Fibroblast of gingiva (primary cell): ENCODE measurements at regions not wholly inside any gene's neighbourhood (a gene's known extent, or its start where the extent isn't known, plus 50 kb on each side); places are given as distances from the start of the nearest gene placed in this dataset.

ENCODE experiments used
- DNase-seq: peaks from one replicate; pipeline ENCODE4 v3.0.0-alpha.2; 2011; ENCODE audit warnings: low read depth

DNA sequence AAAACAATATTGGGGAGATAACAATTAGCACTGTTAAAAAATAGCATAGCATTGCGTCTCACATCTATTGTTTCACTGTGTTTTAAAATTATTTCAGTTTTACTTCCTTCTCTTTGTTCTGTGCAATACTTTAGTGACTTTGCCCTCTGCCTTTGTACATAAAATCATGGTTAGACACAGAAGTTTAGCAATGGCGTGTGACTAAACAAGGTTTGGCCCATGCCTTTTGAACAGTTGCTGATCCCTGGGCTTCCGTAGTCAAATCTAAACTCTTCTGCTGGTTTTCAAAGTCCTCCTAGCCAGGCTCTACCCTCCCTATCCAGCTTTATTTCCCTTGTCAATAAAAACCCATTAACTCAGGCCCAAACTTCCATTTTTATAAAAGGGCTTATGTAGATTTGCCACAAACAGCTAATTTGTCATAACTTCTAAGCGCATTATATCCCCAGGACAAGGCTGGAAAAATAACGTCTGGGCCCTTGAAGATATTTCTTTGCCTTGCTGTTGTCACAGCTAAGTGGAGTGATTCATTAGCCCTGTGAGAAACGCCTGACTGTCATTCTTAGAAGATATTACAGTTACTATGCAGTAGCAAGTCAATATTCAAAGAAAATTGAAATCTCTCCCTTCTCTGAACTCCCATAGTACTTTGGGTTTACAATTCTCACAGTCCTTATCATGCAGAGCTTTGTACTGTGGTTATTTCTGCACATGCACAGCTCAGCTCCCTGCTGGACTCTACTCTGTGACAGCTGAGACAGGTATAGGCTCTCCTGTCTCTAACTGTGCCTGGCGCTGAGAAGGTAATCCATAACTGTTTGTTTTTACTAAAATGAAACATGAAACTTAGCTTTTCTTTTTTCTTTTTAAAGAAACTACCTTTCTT, 123.4 kb upstream of the SLC24A5 start:
- no peak for DNase-seq

DNA sequence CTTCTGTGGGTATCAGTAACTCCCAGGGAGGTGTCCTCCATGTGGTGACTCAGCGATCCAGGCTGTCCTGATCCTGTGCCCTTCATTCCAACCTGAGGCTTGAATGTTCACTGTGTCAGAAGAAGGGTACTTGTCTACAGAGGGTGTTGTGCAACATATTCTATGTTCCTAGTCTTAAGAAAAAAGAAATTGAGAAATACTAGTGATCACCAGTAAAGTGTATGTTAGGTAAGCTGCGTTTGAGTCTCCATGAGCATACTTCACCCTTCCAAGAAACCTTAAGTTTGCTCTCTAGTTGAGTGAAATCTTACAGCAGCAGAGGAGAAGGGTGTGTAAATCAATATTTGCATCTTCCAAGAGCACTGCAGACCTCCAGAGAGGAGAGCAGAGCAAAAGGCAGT, 122.2 kb upstream of the SLC24A5 start:
- DNase-seq, result no peak

DNA sequence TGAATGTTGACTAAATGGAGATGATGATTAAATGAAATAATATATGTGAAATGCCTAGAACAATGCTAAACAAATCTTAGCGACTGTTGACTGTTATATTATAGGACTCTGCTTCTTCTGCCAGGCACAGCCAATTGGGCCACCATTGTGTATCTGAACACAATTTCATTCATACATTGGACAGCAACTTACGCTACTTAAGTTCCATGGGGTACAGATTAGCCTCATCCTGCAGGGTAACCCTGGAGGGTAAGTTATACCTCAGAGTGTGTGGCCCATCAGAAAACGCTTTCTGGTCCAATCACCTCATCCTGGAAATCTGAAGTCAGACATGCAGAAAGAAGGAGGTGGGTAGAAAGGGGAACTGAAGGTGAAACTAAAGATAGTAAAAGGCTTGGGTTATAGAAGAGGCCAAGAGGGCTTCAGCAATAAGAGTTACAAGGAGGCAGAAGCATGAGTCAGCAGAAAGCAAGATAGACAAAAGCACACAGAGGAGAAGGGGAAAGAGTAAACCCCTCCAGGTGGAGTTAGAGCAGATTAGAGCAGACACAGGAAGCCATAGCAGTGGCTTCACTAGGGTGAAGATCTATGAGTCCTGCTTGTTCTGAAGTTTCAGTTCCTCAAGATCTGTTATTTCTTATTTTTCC, 119.3 kb upstream of the SLC24A5 start:
- DNase-seq, result no peak

DNA sequence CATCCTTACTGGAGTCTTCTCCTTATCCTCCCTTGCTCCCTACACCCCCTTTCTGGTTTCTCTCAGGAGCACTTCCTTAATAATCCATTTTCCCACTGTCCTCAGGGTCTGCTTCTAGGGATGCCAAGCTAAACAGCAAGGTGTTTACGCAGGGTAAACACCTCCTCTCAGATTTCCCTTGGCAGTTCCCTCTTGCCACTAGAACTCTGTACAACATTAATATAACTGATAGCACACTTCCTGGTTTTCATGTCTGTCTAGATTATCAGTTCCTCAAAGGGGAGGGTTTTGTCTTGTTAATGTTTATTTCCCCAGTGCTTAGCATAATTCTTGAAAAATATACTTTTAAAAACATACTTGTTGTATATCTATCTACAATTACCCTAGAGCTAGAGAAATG, 118.0 kb upstream of the SLC24A5 start:
- DNase-seq, result no peak

DNA sequence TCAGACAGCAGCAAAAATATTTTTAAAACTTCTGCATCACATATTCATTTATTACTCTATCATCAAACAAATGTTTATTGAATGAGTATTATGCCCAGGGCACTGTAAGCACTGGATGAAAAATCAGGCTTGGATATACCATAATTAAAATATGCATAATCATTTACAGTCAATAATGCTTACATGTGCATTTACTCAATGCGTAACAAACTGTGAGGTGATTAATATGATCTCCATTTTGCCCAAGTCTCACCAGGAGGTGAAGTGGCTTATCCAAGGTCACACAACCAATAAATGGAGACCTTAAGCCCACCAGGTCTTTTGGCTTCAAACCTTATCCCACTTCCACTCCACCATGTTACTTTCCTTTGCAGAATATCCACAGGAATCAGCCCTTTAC, 117.3 kb upstream of the SLC24A5 start:
- DNase-seq, result no peak

DNA sequence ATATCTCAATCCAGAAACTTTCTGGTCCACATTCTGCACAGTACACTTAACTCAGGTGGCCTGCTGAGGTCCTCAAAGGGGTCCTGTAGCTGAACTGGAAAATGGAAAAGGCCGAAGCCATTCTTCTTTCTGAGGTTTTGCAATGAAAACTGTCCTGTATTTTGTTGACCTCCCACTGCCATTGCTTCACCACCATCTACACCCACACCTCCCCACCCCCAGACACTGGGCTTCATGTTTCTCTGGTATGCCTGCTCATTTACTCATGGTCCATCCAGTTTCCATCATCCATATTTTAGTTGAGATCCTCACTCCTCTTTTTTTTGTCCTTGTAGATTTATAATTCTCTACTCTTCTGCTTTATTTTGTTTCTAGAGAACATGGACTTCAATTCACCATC, 115.7 kb upstream of the SLC24A5 start:
- no peak for DNase-seq

DNA sequence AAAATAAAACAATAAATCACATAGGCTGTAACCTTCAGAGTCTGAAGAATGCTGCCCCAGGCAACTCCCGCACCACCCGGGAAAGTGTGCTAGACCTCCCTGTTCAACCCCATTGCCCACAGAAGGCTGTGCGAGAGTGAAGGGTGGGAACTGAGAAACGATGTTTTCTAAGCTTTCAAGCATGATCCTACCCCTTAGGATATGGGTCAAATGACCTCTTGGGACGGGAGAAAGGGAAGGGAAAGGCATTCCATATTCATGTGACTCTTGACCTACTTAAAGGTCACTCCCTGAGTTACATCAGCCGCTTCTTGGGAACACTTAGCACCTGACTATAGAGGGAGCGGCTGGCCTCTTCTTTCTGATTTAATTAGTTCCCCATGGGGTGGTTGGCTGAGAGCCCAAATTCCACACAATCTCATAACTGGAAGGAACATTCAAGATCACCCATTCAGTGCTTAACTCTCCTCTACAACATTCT, 114.7 kb upstream of the SLC24A5 start:
- peak; percentile 23 for DNase-seq

DNA sequence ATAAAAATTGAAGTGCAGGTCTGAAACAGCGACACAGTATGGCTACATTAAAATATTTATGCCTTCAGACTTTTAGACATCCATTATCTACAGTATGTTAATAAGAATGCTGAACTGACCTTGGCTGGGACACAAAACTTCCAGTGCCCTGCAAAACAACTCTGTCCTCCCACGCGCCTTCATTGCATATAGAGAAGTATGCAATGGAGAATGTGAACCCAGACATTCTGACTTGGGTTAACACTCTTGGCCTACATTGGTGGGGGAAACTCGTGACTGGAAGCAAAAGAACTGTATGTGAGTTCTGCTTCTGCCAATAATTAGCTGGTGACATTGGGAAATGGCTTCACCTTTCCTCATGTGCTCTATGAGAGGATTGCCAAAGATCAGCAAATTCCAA, 110.5 kb upstream of the SLC24A5 start:
- DNase-seq, result no peak

DNA sequence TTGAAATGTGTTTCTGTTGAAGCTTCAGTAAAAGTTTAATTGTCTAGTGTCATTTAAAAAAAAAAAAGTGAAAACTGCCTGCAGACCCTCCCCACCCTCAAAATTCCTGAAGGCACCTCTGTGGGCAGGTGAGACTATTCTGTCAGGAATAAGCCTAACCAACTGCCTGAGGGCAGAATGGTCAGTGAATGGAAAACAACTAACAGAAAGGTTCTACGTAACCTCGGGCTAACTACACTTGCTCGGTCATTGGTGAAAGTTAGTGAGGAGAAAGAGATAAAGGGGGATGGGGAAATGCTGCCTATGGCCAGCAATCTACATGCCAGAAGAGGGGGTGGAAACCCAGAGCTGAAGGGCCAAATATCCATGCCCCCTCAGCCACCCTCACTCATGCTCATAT, 108.6 kb upstream of the SLC24A5 start:
- no peak for DNase-seq

DNA sequence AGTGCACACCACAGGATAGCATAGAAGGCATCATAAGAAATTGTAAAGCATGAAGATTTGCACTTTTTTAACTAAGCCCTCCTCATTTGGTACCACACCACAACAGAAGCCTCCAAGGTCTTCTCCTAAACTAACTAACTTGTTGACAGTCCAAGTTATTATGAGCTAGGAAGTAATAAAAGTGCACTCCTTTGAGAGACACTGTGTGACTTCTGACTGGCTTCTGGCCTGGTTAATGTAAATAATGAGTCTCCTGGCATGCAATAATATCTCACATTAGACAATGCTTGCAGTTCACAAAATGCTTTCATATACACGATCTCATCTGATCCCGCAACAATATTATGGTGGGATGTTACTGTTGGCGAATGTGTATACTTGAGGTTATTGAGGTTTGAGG, 103.9 kb upstream of the SLC24A5 start:
- DNase-seq, result no peak

DNA sequence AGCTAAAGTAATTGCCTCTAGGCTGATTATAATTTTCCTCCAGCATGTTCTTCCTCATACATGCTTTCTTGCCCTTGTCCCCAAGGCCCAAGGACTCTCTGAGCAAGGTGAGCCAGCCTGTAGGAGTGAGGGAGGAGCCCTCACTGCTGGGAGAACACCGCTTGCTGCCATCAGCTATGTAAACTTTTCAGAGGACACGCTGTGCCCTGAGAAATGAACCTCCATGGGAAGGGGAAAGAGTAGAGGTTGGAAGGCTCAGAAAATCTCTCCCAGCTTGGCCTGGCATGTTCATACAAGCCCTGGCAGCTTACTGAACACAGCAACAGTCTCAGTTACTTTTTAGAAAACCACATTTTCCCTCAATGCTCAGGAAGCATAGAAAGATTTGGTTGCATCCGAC, 103.0 kb upstream of the SLC24A5 start:
- DNase-seq, result no peak

DNA sequence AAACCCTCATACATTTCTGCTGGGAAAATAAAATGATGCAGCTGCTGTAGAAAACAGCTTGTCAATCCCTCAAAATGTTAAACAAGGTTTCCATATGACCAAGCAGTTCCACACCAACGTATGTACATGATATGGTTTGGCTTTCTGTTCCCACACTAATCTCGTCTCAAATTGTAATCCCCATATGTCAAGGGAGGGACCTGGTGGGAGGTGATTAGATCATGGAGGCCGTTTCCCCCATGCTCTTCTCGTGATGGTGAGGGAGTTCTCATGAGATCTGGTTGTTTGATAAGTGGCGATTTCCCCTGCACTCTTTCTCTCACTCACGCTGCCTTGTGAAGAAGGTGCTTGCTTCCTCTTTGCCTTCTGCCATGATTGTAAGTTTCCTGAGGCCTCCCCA, 100.6 kb upstream of the SLC24A5 start:
- DNase-seq, result no peak

DNA sequence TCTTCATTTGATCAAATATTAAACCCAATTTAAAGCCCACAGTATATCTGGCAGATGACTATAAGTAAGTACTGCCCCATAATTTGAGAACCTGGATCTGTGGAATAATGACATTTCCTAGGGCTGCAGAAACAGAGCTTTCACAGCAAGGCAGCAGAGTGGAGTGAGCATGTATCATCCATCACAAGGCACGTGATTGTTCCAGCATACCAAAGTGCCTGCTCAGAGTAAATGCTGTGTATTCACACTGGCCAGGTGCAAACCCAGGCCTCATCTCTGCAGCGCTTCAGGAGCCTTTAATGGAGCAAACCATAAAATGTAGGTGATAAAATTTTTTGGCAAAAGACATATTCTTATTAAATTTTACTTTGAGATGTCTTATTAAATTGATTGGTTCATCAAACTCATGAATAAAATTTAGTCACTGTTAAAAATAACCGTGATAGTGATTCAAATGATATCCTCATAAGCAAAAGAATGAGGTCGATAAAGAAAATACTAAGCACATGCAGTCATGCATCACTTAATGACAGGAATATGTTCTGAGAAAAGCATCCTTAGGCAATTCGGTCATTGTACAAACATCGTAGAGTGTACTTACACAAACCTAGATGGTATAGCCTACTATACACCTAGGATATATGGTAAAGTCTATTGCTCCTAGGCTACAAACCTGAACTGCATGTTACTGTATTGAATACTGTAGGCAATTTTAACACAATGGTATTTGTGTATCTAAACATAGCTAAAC, 99.3 kb upstream of the SLC24A5 start:
- DNase-seq, result no peak

DNA sequence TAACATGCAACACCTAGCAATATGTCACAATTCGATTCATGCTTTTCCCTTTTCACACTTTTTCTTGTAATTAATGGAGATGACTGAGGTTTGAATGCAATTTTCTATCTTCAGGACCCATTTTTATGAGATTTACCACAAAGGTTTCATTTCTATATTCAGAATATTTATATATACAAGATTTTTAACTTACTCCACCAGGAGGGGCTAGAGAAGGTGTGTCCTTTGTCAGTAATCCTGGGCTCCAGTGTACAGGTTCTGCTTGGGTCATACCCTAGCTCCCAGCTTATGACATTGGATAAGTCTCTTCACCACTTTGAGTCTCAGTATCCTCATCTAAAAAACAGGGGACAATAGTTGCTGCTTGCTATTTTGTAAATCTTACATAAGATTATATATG, 95.7 kb upstream of the SLC24A5 start:
- DNase-seq, result no peak

DNA sequence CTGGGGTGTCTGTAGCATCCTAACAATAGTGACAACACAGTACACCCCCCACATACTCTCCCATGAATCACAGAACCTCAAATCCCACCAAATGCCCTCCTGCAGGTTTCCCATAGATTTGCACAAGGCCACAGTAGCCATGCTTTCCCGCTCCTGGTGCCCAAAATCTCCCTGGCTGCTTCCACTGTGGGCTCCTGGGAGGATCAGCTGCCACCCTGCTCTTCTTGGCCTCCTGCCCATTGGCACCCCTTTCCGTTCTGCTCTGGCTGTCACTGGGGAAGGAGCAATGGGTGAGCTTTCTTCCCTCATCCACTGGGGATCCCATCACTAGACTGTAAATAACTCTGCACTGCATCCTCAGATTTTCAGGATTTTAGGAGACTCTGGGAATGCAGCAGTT, 92.1 kb upstream of the SLC24A5 start:
- DNase-seq, result no peak

DNA sequence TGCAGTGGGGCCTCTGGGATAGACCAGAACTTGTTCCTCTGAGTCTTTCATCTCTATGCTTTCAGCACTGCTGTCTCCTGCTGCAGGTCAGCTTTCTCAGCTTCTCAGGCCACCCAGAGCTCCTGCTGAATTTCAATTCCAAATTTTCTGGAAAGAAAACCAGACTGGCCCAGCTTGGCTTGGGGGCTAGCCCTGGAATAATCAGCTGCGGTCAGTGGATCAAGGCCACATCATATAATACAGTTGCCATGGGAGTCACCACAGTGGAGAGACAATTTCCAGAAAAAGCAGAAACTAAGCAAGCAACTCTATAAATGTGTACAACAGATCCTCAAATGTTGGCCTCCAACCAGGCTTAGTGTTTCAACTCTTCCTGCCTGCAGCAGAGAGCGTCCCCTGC, 91.1 kb upstream of the SLC24A5 start:
- no peak for DNase-seq

DNA sequence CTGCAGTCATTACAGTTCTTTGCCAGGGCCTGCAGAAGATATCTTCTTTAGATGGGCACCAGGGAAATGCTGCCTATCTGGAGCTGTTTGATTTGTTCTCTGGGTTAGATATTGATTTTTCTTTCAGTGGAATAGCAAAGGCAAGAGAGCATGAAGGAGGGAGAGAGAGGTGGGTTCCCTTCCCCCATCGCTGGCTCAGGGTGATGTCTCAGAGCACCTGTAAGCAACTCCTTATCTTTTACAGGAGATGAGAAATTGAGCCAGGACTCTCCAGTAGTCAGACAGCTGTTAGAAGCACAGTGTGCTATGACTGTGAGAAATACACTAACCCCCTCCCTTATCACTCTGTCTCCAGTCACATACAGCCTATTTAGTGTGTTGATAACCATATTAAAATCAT, 89.3 kb upstream of the SLC24A5 start:
- DNase-seq, result no peak

DNA sequence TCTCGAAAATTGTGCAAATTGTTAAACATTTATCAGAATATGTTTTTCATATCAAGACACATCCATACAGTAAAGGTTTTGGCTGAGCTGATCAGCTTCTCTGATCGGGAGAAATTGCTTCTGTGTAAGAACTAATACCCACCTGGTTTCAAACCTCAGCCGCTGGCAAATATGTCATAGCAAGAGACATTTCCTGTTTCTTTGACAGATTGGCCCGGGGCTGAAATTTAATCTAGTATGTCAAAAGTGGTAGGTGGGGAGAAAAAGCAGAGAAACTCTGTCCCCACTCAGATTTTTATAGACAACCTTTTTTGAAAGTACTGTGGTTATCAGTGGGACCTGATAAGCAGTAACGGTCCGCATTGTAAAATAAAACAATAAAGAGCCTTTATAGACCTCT, 88.8 kb upstream of the SLC24A5 start:
- no peak for DNase-seq

DNA sequence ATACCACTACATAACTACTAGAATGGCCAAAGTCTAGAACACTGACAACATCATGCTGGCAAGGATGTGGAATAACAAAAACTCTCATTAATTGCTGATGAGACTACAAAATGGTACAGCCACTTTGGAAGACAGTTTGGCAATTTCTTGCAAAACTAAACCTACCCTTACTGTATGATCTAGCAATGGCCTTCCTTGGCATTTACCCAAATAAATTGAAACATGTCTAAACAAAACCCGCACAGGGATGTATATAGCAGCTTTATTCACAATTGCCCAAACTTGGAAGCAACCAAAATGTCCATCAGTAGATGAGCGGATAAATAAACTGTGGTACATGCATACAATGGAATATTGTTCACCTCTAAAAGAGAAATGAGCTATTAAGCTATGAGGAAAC, 87.9 kb upstream of the SLC24A5 start:
- DNase-seq, result no peak

DNA sequence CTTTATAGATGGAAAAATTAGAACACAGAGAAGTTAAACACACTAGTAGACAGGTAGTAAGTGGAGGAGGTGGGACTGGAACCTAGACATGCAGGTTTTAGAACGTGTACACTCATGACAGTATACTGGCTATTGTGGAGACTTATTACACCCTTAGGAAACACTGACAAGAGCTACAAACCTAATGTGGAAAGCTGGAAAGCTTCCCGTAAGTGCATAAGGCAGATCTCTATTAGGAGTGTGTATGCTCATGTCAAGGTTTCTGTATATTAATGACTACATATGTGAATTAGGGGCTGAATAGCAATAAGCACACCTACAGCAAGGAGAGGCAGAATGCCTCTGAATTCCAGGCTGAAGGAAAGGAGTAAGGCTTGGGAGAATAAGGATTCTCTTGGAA, 82.6 kb upstream of the SLC24A5 start:
- DNase-seq, result no peak

DNA sequence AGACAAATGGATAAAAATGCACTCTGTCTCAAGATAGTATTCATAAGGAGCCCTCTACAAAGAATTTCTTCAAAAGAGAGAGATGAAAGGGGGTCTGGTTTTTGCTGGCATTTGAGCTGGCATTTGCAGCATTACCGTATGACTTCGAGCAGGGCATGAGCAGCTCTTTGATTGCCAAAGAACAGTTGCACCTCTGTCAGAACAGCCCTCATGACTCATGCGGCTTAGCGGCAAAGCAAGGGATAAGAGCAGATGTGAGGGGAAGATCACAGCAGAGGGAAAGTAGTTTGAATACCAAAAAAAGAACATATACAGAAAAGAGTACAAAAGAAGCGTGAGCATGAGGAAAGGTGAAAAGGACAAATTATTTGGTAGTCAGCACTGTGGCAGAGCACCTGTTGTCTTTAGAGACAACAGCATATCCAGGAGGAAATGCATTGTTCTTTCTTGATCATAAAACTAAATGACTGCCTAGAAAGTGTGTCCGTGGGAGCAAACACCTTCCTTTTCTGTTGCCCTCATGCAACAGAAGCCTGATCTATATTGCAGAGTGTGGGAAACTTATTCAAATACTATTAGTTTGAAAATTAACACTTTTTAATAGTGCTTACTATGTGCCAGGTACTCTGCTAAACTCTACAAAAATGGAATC, 80.5 kb upstream of the SLC24A5 start:
- DNase-seq, result no peak

DNA sequence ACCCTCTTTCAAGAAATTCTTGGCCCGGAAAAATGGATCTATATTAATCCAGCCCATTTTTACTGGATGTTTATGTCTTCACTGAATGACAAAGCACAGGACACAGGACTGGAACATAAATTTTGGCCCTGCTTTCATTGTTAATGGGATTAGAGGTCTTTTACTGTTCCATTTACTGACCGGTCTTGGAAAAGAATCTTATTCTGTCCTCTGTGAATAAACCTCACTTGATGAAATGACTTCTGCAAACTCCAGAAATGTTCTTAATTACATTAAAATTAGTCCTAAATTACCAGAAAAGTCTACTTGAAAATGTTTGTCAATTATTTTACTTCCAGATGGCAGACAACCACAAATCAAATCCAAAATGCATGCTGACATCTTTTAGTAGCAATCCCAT, 79.3 kb upstream of the SLC24A5 start:
- DNase-seq, result no peak
